Colonic mucosa (tissue), 4 donors: ENCODE measurements at regions not wholly inside any gene's neighbourhood (a gene's known extent, or its start where the extent isn't known, plus 50 kb on each side); places are given as distances from the start of the nearest gene placed in this dataset.
"Not testable (repeated sequence)": the region's sequence is repeated elsewhere in the genome, so short reads cannot be mapped to it uniquely, and the experiment has no call there.

ENCODE experiments used
- DNase-seq: peaks from one replicate; pipeline ENCODE4 v3.0.0-alpha.2; 2020
- H3K27ac ChIP-seq: fragments of 200-600 bp; one replicate; pipeline ENCODE4 v1.8.0; 2021
- H3K27me3 ChIP-seq: fragments of 200-600 bp; one replicate; pipeline ENCODE4 v1.8.0; 2021
- H3K36me3 ChIP-seq: fragments of 200-600 bp; one replicate; pipeline ENCODE4 v1.8.0; 2021
- H3K4me1 ChIP-seq: fragments of 200-600 bp; one replicate; pipeline ENCODE4 v1.8.0; 2021; ENCODE audit warnings: mild to moderate bottlenecking
- H3K4me3 ChIP-seq: fragments of 200-600 bp; one replicate; pipeline ENCODE4 v1.8.0; 2021
- H3K9ac ChIP-seq, 2 donors: one replicate each; pipeline ENCODE4 v1.7.0; 2013; ENCODE audit warnings: control low read depth in 2 of 2, low read depth in 2 of 2, low read length in 2 of 2
- H3K9me3 ChIP-seq: fragments of 200-600 bp; one replicate; pipeline ENCODE4 v1.8.0; 2021
- CTCF ChIP-seq: fragments of 200-600 bp; IDR thresholded peaks from one replicate; pipeline ENCODE4 v1.8.0; 2022; ENCODE audit warnings: antibody characterized with exemption, mild to moderate bottlenecking
- intact Hi-C: fragments of 100-400 bp; cut with DNase I; formaldehyde crosslinking; loops from one replicate; pipeline ENCODE4 v1.14.1; 2022
- donor health status: healthy.
- donor health status: DM: no; HTN: no; CAD: no.
- donor health status: DM: no; HTN: no; CAD: no.

DNA sequence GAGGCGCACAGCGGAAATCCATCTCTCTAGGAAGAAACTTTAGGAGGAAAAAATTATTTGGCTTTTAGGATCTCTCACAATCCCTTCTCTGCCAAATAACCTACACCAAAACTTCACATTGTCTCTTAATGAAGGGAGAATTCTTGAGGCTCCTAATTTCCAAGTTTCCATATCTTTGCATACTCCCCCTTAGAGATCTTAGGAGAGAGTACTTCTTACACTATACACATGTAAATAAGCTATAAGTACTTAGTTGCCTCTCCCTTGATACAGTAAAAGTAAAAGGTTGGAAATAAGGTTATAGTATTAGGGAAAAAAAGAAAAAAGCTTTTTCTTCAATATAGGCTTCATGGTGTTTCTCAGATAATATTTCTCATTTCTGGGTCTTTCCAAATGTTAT, 596.7 kb downstream of the SATB2 start:
- Histone ChIP-seq H3K27ac (no peak overlapping the region), H3K9me3 (no peaks in the 10 kb centered on the region), H3K9ac (no peak overlapping the region), H3K4me1 (no peaks in the 10 kb centered on the region), H3K36me3 (no peaks in the 10 kb centered on the region), H3K27me3 (no peaks in the 10 kb centered on the region), H3K4me3 (no peak overlapping the region)
- intact Hi-C loops = no loop called here
- no peak for DNase-seq
- no peak for TF ChIP-seq CTCF

- Histone ChIP-seq H3K36me3 (no peaks in the 10 kb centered on the region), H3K9ac (no peak overlapping the region), H3K27ac (no peak overlapping the region), H3K4me1 (no peaks in the 10 kb centered on the region), H3K4me3 (no peak overlapping the region), H3K9me3 (no peaks in the 10 kb centered on the region), H3K27me3 (no peaks in the 10 kb centered on the region)
- intact Hi-C loops = no loop called here
- no peak for DNase-seq
- no peak for TF ChIP-seq CTCF
Measured at GRCh38 chr2:198857246-198857645, 600.5 kb downstream of the SATB2 start.

- intact Hi-C loops, H3K27ac ChIP-seq, H3K27me3 ChIP-seq, H3K9ac ChIP-seq, H3K9me3 ChIP-seq, H3K36me3 ChIP-seq, H3K4me3 ChIP-seq, DNase-seq, H3K4me1 ChIP-seq: not testable (repeated sequence)
Measured at GRCh38 chr2:198855746-198856145, 602.0 kb downstream of the SATB2 start.

DNA sequence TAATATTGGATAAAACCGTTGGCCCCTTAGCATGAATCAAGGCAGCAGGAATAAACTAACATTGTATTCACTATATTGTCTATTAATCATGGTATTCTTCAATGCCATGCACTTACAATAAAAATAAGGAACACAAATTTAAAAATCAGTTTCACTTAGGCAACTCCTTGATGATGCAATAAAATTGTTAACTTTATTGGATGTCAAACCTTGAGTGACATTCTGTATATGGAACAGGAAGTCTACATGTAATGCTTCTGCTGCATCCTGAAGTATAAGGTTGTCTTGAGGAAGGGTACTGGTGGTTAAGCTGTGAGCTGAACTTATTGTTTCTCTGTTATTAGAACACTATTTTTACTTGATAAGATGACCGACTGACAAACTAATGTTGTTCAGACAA, 605.5 kb downstream of the SATB2 start:
- H3K9me3 ChIP-seq = no peaks in the 10 kb centered on the region
- no peak overlapping the region for H3K4me3 ChIP-seq
- H3K27me3 ChIP-seq = no peaks in the 10 kb centered on the region
- DNase-seq = no peak
- no peak overlapping the region for H3K9ac ChIP-seq
- H3K4me1 ChIP-seq = no peaks in the 10 kb centered on the region
- intact Hi-C loops = no loop called here
- no peaks in the 10 kb centered on the region for H3K36me3 ChIP-seq
- no peak overlapping the region for H3K27ac ChIP-seq
- no peak for TF ChIP-seq CTCF

- no peaks in the 10 kb centered on the region for H3K27me3 ChIP-seq
- H3K36me3 ChIP-seq = no peaks in the 10 kb centered on the region
- no peak for DNase-seq
- intact Hi-C loops = no loop called here
- H3K9me3 ChIP-seq = no peaks in the 10 kb centered on the region
- no peak overlapping the region for H3K4me3 ChIP-seq
- H3K9ac ChIP-seq = no peak overlapping the region
- no peak for TF ChIP-seq CTCF
- no peaks in the 10 kb centered on the region for H3K4me1 ChIP-seq
- H3K27ac ChIP-seq = no peak overlapping the region
Measured at GRCh38 chr2:198825534-198825933, 632.2 kb downstream of the SATB2 start.

DNA sequence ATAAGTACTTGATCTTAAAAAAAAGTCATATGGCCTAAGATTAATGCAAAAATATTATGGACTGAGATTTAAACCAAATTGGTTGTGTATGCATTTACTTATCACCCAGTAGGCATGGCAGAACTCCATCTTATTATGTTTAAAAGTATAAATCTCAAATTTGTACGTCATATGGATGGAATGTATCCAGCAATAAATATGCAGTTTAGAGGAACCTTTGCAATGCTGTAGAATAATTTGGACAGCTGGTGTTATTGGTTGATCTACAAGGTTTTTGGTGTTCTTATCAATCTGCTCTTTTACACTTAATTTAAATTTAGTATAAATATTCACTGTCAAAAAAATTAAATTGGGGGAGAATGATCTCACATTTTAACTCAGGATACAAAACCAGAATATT, 640.2 kb downstream of the SATB2 start:
- no peak overlapping the region for H3K9ac ChIP-seq
- no peak overlapping the region for H3K4me3 ChIP-seq
- H3K9me3 ChIP-seq = no peaks in the 10 kb centered on the region
- no peak for TF ChIP-seq CTCF
- no peak for DNase-seq
- intact Hi-C loops = no loop called here
- peaks cover 6% of the 10 kb centered on the region for H3K4me1 ChIP-seq
- H3K27ac ChIP-seq = no peak overlapping the region
- H3K27me3 ChIP-seq = no peaks in the 10 kb centered on the region
- no peaks in the 10 kb centered on the region for H3K36me3 ChIP-seq
